ENCODE measurements at regions not wholly inside any gene's neighbourhood (a gene's known extent, or its start where the extent isn't known, plus 50 kb on each side); places are given as distances from the start of the nearest gene placed in this dataset.

DNA sequence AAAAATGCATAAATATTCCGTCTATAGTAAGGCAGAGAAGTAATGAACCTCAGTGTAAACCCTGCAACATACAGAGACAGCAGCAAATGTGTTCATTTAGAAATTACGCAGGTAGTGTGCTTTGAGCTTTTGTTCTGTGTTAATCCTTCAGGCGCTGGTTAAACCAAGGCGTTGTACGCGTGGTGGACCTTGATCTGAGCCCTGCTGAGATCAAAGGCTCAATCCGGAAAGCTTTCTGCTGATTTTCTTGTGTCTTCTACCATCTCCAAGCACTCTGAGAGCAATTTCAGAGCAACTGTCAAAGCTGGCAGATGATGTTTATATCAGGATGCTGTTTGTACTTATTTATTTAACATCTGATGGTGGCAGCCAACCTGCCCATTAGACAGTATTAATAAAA is 382.8 kb downstream of the CDH26 start:
- no peak for TF ChIP-seq CTCF (IDR thresholded peaks at IDR 0.05; ENCODE audit: insufficient read depth, low read depth, low read length)
- TF ChIP-seq EZH2 (IDR thresholded peaks at IDR 0.05; ENCODE audit: insufficient read depth, low read length), result no peak

Data from astrocyte (in vitro differentiated cells and primary cell).